ENCODE measurements at regions not wholly inside any gene's neighbourhood (a gene's known extent, or its start where the extent isn't known, plus 50 kb on each side); places are given as distances from the start of the nearest gene placed in this dataset.

GRCh38 chr7:152511736-152512135, 75.9 kb upstream of the KMT2C start:
- intact Hi-C loops (cut with micrococcal nuclease; ENCODE audit: unreplicated experiment), result no loop called here
- no peaks in the 10 kb centered on the region for H3K36me3 ChIP-seq (ENCODE audit: insufficient read depth, low read length, poor library complexity, severe bottlenecking)
- H3K4me3 ChIP-seq (ENCODE audit: low read depth, low read length, poor library complexity, severe bottlenecking), result no peak overlapping the region
- ChIA-PET CTCF (no interaction called here), POLR2A (ENCODE audit: low non-redundant PET) (no interaction called here)
- BruUV-seq (replicated peaks), result no TSS peak
- no peaks in the 10 kb centered on the region for H3K9me3 ChIP-seq (ENCODE audit: low read depth, low read length, poor library complexity, severe bottlenecking)
- no peak for DNase-seq (ENCODE audit: low spot score)
- TF ChIP-seq CTCF (conservative IDR thresholded peaks at IDR 0.05; ENCODE audit: low read depth, low read length) (no peak), EZH2 (IDR thresholded peaks at IDR 0.05; ENCODE audit: borderline replicate concordance, low read depth, low read length, poor library complexity, severe bottlenecking) (no peak)
- H3K27ac ChIP-seq (ENCODE audit: low read depth, low read length, poor library complexity, severe bottlenecking), result no peak overlapping the region
- no peaks in the 10 kb centered on the region for H3K4me1 ChIP-seq (ENCODE audit: insufficient read depth, low read length, poor library complexity, severe bottlenecking)
- H3K27me3 ChIP-seq (replicated peaks; ENCODE audit: insufficient read depth, low read depth, low read length, poor library complexity), result no peaks in the 10 kb centered on the region

- no peaks in the 10 kb centered on the region for H3K36me3 ChIP-seq (ENCODE audit: insufficient read depth, low read length, poor library complexity, severe bottlenecking)
- CTCF ChIA-PET, result no interaction called here
- no peak overlapping the region for H3K27ac ChIP-seq (ENCODE audit: low read depth, low read length, poor library complexity, severe bottlenecking)
- intact Hi-C loops (cut with micrococcal nuclease; ENCODE audit: unreplicated experiment), result no loop called here
- no peaks in the 10 kb centered on the region for H3K4me1 ChIP-seq (ENCODE audit: insufficient read depth, low read length, poor library complexity, severe bottlenecking)
- DNase-seq (ENCODE audit: low spot score), result no peak
- POLR2A ChIA-PET (ENCODE audit: low non-redundant PET), result no interaction called here
- H3K9me3 ChIP-seq (ENCODE audit: low read depth, low read length, poor library complexity, severe bottlenecking), result no peaks in the 10 kb centered on the region
- no TSS peak for BruUV-seq (replicated peaks)
- H3K27me3 ChIP-seq (replicated peaks; ENCODE audit: insufficient read depth, low read depth, low read length, poor library complexity), result no peaks in the 10 kb centered on the region
- H3K4me3 ChIP-seq (ENCODE audit: low read depth, low read length, poor library complexity, severe bottlenecking), result no peak overlapping the region
- TF ChIP-seq CTCF (conservative IDR thresholded peaks at IDR 0.05; ENCODE audit: low read depth, low read length), result no peak
- TF ChIP-seq EZH2 (IDR thresholded peaks at IDR 0.05; ENCODE audit: borderline replicate concordance, low read depth, low read length, poor library complexity, severe bottlenecking), result no peak
These were observed 72.9 kb upstream of the KMT2C start for GRCh38 chr7:152508701-152509100.

- no peaks in the 10 kb centered on the region for H3K36me3 ChIP-seq (ENCODE audit: insufficient read depth, low read length, poor library complexity, severe bottlenecking)
- H3K4me1 ChIP-seq (ENCODE audit: insufficient read depth, low read length, poor library complexity, severe bottlenecking), result no peaks in the 10 kb centered on the region
- intact Hi-C loops (cut with micrococcal nuclease; ENCODE audit: unreplicated experiment), result no loop called here
- no TSS peak for BruUV-seq (replicated peaks)
- H3K27me3 ChIP-seq (replicated peaks; ENCODE audit: insufficient read depth, low read depth, low read length, poor library complexity), result no peaks in the 10 kb centered on the region
- no peak overlapping the region for H3K27ac ChIP-seq (ENCODE audit: low read depth, low read length, poor library complexity, severe bottlenecking)
- TF ChIP-seq CTCF (conservative IDR thresholded peaks at IDR 0.05; ENCODE audit: low read depth, low read length) (no peak), EZH2 (IDR thresholded peaks at IDR 0.05; ENCODE audit: borderline replicate concordance, low read depth, low read length, poor library complexity, severe bottlenecking) (no peak)
- H3K4me3 ChIP-seq (ENCODE audit: low read depth, low read length, poor library complexity, severe bottlenecking), result no peak overlapping the region
- ChIA-PET CTCF (no interaction called here), POLR2A (ENCODE audit: low non-redundant PET) (no interaction called here)
- DNase-seq (ENCODE audit: low spot score), result no peak
- no peaks in the 10 kb centered on the region for H3K9me3 ChIP-seq (ENCODE audit: low read depth, low read length, poor library complexity, severe bottlenecking)
These were observed 69.8 kb upstream of the KMT2C start for GRCh38 chr7:152505606-152506005.
